ENCODE measurements at regions not wholly inside any gene's neighbourhood (a gene's known extent, or its start where the extent isn't known, plus 50 kb on each side); places are given as distances from the start of the nearest gene placed in this dataset.

GRCh38 chr1:87578464-87578863, 249.8 kb downstream of the LMO4 start:
- no peaks in the 10 kb centered on the region for H3K36me3 Mint-ChIP-seq (ENCODE audit: insufficient read depth, unreplicated experiment)
- peaks cover 21% of the 10 kb centered on the region for H3K4me1 Mint-ChIP-seq (ENCODE audit: low read depth, unreplicated experiment)
- no peaks in the 10 kb centered on the region for H3K27me3 Mint-ChIP-seq (ENCODE audit: unreplicated experiment)
- intact Hi-C loops (cut with micrococcal nuclease; ENCODE audit: unreplicated experiment) = no loop called here
- H3K9me3 Mint-ChIP-seq (ENCODE audit: low read depth, unreplicated experiment) = peaks cover 3% of the 10 kb centered on the region
- BruUV-seq (replicated peaks) = no TSS peak
- TF ChIP-seq, protein P1, sequence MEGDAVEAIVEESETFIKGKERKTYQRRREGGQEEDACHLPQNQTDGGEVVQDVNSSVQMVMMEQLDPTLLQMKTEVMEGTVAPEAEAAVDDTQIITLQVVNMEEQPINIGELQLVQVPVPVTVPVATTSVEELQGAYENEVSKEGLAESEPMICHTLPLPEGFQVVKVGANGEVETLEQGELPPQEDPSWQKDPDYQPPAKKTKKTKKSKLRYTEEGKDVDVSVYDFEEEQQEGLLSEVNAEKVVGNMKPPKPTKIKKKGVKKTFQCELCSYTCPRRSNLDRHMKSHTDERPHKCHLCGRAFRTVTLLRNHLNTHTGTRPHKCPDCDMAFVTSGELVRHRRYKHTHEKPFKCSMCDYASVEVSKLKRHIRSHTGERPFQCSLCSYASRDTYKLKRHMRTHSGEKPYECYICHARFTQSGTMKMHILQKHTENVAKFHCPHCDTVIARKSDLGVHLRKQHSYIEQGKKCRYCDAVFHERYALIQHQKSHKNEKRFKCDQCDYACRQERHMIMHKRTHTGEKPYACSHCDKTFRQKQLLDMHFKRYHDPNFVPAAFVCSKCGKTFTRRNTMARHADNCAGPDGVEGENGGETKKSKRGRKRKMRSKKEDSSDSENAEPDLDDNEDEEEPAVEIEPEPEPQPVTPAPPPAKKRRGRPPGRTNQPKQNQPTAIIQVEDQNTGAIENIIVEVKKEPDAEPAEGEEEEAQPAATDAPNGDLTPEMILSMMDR (IDR thresholded peaks at IDR 0.05; ENCODE audit: unreplicated experiment) = no peak
- CTCF ChIA-PET = no interaction called here
- DNase-seq = no peak
- H3K27ac Mint-ChIP-seq (ENCODE audit: unreplicated experiment) = no peak overlapping the region
- H3K4me3 Mint-ChIP-seq (ENCODE audit: low read depth, unreplicated experiment) = no peak overlapping the region

- CTCF ChIA-PET = no interaction called here
- Mint-ChIP-seq H3K27me3 (ENCODE audit: unreplicated experiment) (no peaks in the 10 kb centered on the region), H3K4me3 (ENCODE audit: low read depth, unreplicated experiment) (no peak overlapping the region), H3K4me1 (ENCODE audit: low read depth, unreplicated experiment) (peaks cover 10% of the 10 kb centered on the region), H3K9me3 (ENCODE audit: low read depth, unreplicated experiment) (peaks cover 3% of the 10 kb centered on the region), H3K36me3 (ENCODE audit: insufficient read depth, unreplicated experiment) (no peaks in the 10 kb centered on the region), H3K27ac (ENCODE audit: unreplicated experiment) (no peak overlapping the region)
- no TSS peak for BruUV-seq (replicated peaks)
- DNase-seq = no peak
- intact Hi-C loops (cut with micrococcal nuclease; ENCODE audit: unreplicated experiment) = no loop called here
- TF ChIP-seq, protein P1 (IDR thresholded peaks at IDR 0.05; ENCODE audit: unreplicated experiment) = no peak
These were observed 254.8 kb downstream of the LMO4 start for GRCh38 chr1:87583459-87583858.

DNA sequence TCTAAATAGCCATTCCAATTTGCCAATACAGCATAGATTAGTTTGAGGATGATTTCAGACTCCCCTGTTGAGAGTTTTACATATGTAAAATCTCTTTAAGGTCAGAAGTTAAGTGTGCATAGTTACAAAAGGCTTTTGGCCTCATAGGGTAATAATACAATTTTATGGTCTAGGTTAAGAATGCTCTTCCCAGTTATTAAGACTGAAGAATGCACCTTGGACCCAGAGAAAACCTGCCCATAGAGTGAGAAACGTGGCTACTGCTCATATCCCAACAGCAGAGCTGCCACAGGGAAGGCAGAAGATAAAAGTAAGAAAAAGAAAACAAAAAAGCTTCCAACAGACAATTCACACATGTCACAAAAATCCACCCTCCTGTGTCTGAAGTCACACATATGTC, 255.9 kb downstream of the LMO4 start:
- Mint-ChIP-seq H3K4me3 (ENCODE audit: low read depth, unreplicated experiment) (no peak overlapping the region), H3K4me1 (ENCODE audit: low read depth, unreplicated experiment) (peaks cover 11% of the 10 kb centered on the region), H3K9me3 (ENCODE audit: low read depth, unreplicated experiment) (no peaks in the 10 kb centered on the region), H3K36me3 (ENCODE audit: insufficient read depth, unreplicated experiment) (no peaks in the 10 kb centered on the region), H3K27ac (ENCODE audit: unreplicated experiment) (no peak overlapping the region), H3K27me3 (ENCODE audit: unreplicated experiment) (no peaks in the 10 kb centered on the region)
- BruUV-seq (replicated peaks) = no TSS peak
- CTCF ChIA-PET = no interaction called here
- intact Hi-C loops (cut with micrococcal nuclease; ENCODE audit: unreplicated experiment) = no loop called here
- TF ChIP-seq, protein P1 (IDR thresholded peaks at IDR 0.05; ENCODE audit: unreplicated experiment) = no peak
- no peak for DNase-seq

- no peaks in the 10 kb centered on the region for H3K36me3 Mint-ChIP-seq (ENCODE audit: insufficient read depth, unreplicated experiment)
- DNase-seq = no peak
- H3K27me3 Mint-ChIP-seq (ENCODE audit: unreplicated experiment) = no peaks in the 10 kb centered on the region
- BruUV-seq (replicated peaks) = no TSS peak
- no peak overlapping the region for H3K4me3 Mint-ChIP-seq (ENCODE audit: low read depth, unreplicated experiment)
- H3K4me1 Mint-ChIP-seq (ENCODE audit: low read depth, unreplicated experiment) = peaks cover 29% of the 10 kb centered on the region
- H3K9me3 Mint-ChIP-seq (ENCODE audit: low read depth, unreplicated experiment) = no peaks in the 10 kb centered on the region
- CTCF ChIA-PET = no interaction called here
- TF ChIP-seq, protein P1 (IDR thresholded peaks at IDR 0.05; ENCODE audit: unreplicated experiment) = no peak
- H3K27ac Mint-ChIP-seq (ENCODE audit: unreplicated experiment) = no peak overlapping the region
- intact Hi-C loops (cut with micrococcal nuclease; ENCODE audit: unreplicated experiment) = no loop called here
These were observed 257.8 kb downstream of the LMO4 start for GRCh38 chr1:87586501-87586900.

GRCh38 chr1:87588495-87588894, 259.8 kb downstream of the LMO4 start:
- no TSS peak for BruUV-seq (replicated peaks)
- Mint-ChIP-seq H3K36me3 (ENCODE audit: insufficient read depth, unreplicated experiment) (no peaks in the 10 kb centered on the region), H3K27ac (ENCODE audit: unreplicated experiment) (no peak overlapping the region), H3K4me1 (ENCODE audit: low read depth, unreplicated experiment) (peaks cover 38% of the 10 kb centered on the region), H3K27me3 (ENCODE audit: unreplicated experiment) (no peaks in the 10 kb centered on the region), H3K4me3 (ENCODE audit: low read depth, unreplicated experiment) (no peak overlapping the region), H3K9me3 (ENCODE audit: low read depth, unreplicated experiment) (no peaks in the 10 kb centered on the region)
- TF ChIP-seq, protein P1 (IDR thresholded peaks at IDR 0.05; ENCODE audit: unreplicated experiment) = no peak
- DNase-seq = no peak
- intact Hi-C loops (cut with micrococcal nuclease; ENCODE audit: unreplicated experiment) = no loop called here
- CTCF ChIA-PET = no interaction called here
